H1 (cell line): ENCODE measurements at regions not wholly inside any gene's neighbourhood (a gene's known extent, or its start where the extent isn't known, plus 50 kb on each side); places are given as distances from the start of the nearest gene placed in this dataset.

Source experiments
- CTCF ChIA-PET: fragments of 300-600 bp; sonication (Branson Sonifier 250); formaldehyde crosslinking; loops from one replicate; lab custom pipeline; 2021; ENCODE audit not compliant: partially characterized antibody; lab: Charles Lee
- POLR2A ChIA-PET: fragments of 300-600 bp; sonication (Branson Sonifier 250); formaldehyde crosslinking; loops from one replicate; lab custom pipeline; 2021; ENCODE audit warnings: inconsistent platforms; ENCODE audit not compliant: partially characterized antibody; lab: Charles Lee
- DNase-seq, 2 experiments: peaks; one replicate each; pipeline versions ENCODE4 v3.0.0 to v3.0.0-alpha.2; 2010 to 2022; ENCODE audit warnings: low spot score in 2 of 2, low read depth in 1 of 2, mixed read lengths in 1 of 2
- FAIRE-seq: peaks from 2 replicates; lab custom pipeline; 2011; peaks lifted over from hg19 to GRCh38; lab: Jason Lieb, UNC
- H2AFZ ChIP-seq: 2 replicates; pipeline ENCODE4 v1.8.1; 2012; ENCODE audit warnings: low read length, inconsistent platforms
- H2AK5ac ChIP-seq: 2 replicates; pipeline ENCODE4 v1.6.1; 2013; ENCODE audit warnings: low read depth, low read length
- H2BK120ac ChIP-seq: replicated peaks from 2 replicates; pipeline ENCODE3; 2013; ENCODE audit warnings: low read depth, low read length, inconsistent platforms
- H2BK12ac ChIP-seq: 2 replicates; pipeline ENCODE4 v1.6.1; 2013; ENCODE audit warnings: low read depth, low read length
- H2BK15ac ChIP-seq: 2 replicates; pipeline ENCODE4 v1.6.1; 2013; ENCODE audit warnings: low read length
- H2BK20ac ChIP-seq: 2 replicates; pipeline ENCODE4 v1.6.1; 2013; ENCODE audit warnings: low read length
- H2BK5ac ChIP-seq: 2 replicates; pipeline ENCODE4 v1.6.1; 2013; ENCODE audit warnings: low read depth, low read length
- H3K14ac ChIP-seq: 2 replicates; pipeline ENCODE4 v1.6.1; 2013; ENCODE audit warnings: inconsistent platforms; ENCODE audit not compliant: insufficient read length
- H3K18ac ChIP-seq: 2 replicates; pipeline ENCODE4 v1.6.1; 2013; ENCODE audit warnings: low read length; ENCODE audit errors: extremely low read depth
- H3K23ac ChIP-seq: 2 replicates; pipeline ENCODE4 v1.6.1; 2013; ENCODE audit warnings: inconsistent platforms; ENCODE audit not compliant: insufficient read length
- H3K23me2 ChIP-seq: 2 replicates; pipeline ENCODE4 v1.6.1; 2013; ENCODE audit warnings: low read depth, low read length
- H3K27ac ChIP-seq: 2 replicates; pipeline ENCODE4 v1.6.1; 2011; ENCODE audit warnings: low read depth, low read length, inconsistent platforms
- H3K27me3 ChIP-seq, 4 experiments: replicated peaks in 1 of 4; 1 replicate in 1 of 4; 2 replicates in 3 of 4; pipeline versions ENCODE4 v1.6.1 to v1.8.1; 2011 to 2013; ENCODE audit warnings: low read length in 3 of 4, mild to moderate bottlenecking in 3 of 4, inconsistent platforms in 2 of 4, mixed read lengths in 2 of 4, moderate library complexity in 1 of 4; ENCODE audit not compliant: control insufficient read depth in 3 of 4, insufficient read depth in 3 of 4; ENCODE audit errors: extremely low read depth in 1 of 4
- H3K36me3 ChIP-seq, 4 experiments: 2 replicates each; pipeline versions ENCODE4 v1.6.1 to v1.8.1; 2011 to 2013; ENCODE audit warnings: mild to moderate bottlenecking in 4 of 4, low read length in 3 of 4, moderate library complexity in 2 of 4, control low read depth in 1 of 4, inconsistent platforms in 1 of 4; ENCODE audit not compliant: insufficient read depth in 4 of 4, control insufficient read depth in 2 of 4
- H3K4ac ChIP-seq: replicated peaks from 2 replicates; pipeline ENCODE3; 2013; ENCODE audit warnings: low read length, low read depth, mixed read lengths, inconsistent platforms; ENCODE audit not compliant: insufficient read length
- H3K4me1 ChIP-seq, 4 experiments: replicated peaks in 1 of 4; 1 replicate in 1 of 4; 2 replicates in 3 of 4; pipeline versions ENCODE4 v1.6.1 to v1.8.1; 2011 to 2013; ENCODE audit warnings: low read length in 3 of 4, inconsistent platforms in 2 of 4, mixed read lengths in 1 of 4; ENCODE audit not compliant: insufficient read depth in 4 of 4, control insufficient read depth in 3 of 4
- H3K4me2 ChIP-seq, 2 experiments: 2 replicates each; pipeline versions ENCODE4 v1.6.1 to v1.8.1; 2011 to 2013; ENCODE audit warnings: low read depth in 2 of 2, low read length in 2 of 2, control low read depth in 1 of 2, inconsistent platforms in 1 of 2, mild to moderate bottlenecking in 1 of 2; ENCODE audit not compliant: insufficient read depth in 1 of 2
- H3K4me3 ChIP-seq, 4 experiments: fragments of 200-600, 300-600 bp in 1 of 4; sonication (generic), shearing (Covaris generic), sonication (Bioruptor Twin) in 1 of 4; 2 replicates each; pipeline versions ENCODE4 v1.5.1 to v1.8.1; 2011 to 2016; ENCODE audit warnings: low read length in 4 of 4, low read depth in 3 of 4, control low read depth in 2 of 4, inconsistent platforms in 2 of 4, mild to moderate bottlenecking in 2 of 4, mixed read lengths in 1 of 4, moderate library complexity in 1 of 4; ENCODE audit not compliant: insufficient read depth in 2 of 4; ENCODE audit errors: extremely low read depth in 1 of 4
- H3K56ac ChIP-seq: replicated peaks from 2 replicates; pipeline ENCODE3; 2013; ENCODE audit warnings: low read depth, mild to moderate bottlenecking, mixed read lengths, low read length, inconsistent platforms; ENCODE audit not compliant: insufficient read length
- H3K79me1 ChIP-seq: 2 replicates; pipeline ENCODE4 v1.6.1; 2013; ENCODE audit warnings: low read depth, low read length, control low read depth
- H3K79me2 ChIP-seq, 2 experiments: 2 replicates each; pipeline versions ENCODE4 v1.6.1 to v1.8.1; 2012 to 2013; ENCODE audit warnings: low read length in 2 of 2, mild to moderate bottlenecking in 2 of 2, inconsistent platforms in 1 of 2; ENCODE audit not compliant: insufficient read depth in 2 of 2, control insufficient read depth in 1 of 2
- H3K9ac ChIP-seq, 4 experiments: replicated peaks in 1 of 4; 1 replicate in 1 of 4; 2 replicates in 3 of 4; pipeline versions ENCODE4 v1.6.1 to v1.8.1; 2011 to 2013; ENCODE audit warnings: low read depth in 3 of 4, low read length in 3 of 4, control low read depth in 2 of 4, mild to moderate bottlenecking in 2 of 4, moderate library complexity in 2 of 4, inconsistent platforms in 1 of 4; ENCODE audit errors: extremely low read depth in 1 of 4
- H3K9me3 ChIP-seq, 2 experiments: 2 replicates each; pipeline versions ENCODE4 v1.6.1 to v1.8.1; 2012 to 2013; ENCODE audit warnings: mild to moderate bottlenecking in 2 of 2, moderate library complexity in 2 of 2, control low read depth in 1 of 2, inconsistent platforms in 1 of 2, low read depth in 1 of 2, low read length in 1 of 2, mixed read lengths in 1 of 2; ENCODE audit not compliant: insufficient read depth in 2 of 2
- H4K20me1 ChIP-seq, 2 experiments: replicated peaks in 1 of 2; 2 replicates each; pipeline versions ENCODE3 to v1.8.1; 2011 to 2013; ENCODE audit warnings: inconsistent platforms in 2 of 2, low read length in 2 of 2, mild to moderate bottlenecking in 1 of 2; ENCODE audit not compliant: insufficient read depth in 2 of 2, control insufficient read depth in 1 of 2
- H4K5ac ChIP-seq: 2 replicates; pipeline ENCODE4 v1.6.1; 2013; ENCODE audit warnings: low read length, low read depth, mixed read lengths, inconsistent platforms; ENCODE audit not compliant: insufficient read length
- H4K8ac ChIP-seq: 2 replicates; pipeline ENCODE4 v1.8.0; 2013; ENCODE audit warnings: mild to moderate bottlenecking, moderate library complexity, low read length, inconsistent platforms; ENCODE audit not compliant: insufficient read depth; ENCODE audit errors: extremely low read depth
- H4K91ac ChIP-seq: replicated peaks from 2 replicates; pipeline ENCODE3; 2013; ENCODE audit warnings: low read length, mixed read lengths, inconsistent platforms; ENCODE audit not compliant: insufficient read length
- WGBS, 2 experiments: shearing (Covaris generic) in 1 of 2; methylation state at CpG; one replicate each; pipeline versions ENCODE4 v1.1.6 to v1.1.7; 2013 to 2015; ENCODE audit warnings: low lambda C conversion rate in 2 of 2, mixed read lengths in 2 of 2, inconsistent platforms in 1 of 2, low coverage in 1 of 2, missing lambda C conversion rate in 1 of 2; ENCODE audit not compliant: insufficient replicate concordance in 2 of 2, insufficient coverage in 1 of 2, insufficient read length in 1 of 2; ENCODE audit errors: extremely low coverage in 1 of 2, missing lambda C conversion rate in 1 of 2; 5-methylcytosine and 5-hydroxymethylcytosine counted together

DNA sequence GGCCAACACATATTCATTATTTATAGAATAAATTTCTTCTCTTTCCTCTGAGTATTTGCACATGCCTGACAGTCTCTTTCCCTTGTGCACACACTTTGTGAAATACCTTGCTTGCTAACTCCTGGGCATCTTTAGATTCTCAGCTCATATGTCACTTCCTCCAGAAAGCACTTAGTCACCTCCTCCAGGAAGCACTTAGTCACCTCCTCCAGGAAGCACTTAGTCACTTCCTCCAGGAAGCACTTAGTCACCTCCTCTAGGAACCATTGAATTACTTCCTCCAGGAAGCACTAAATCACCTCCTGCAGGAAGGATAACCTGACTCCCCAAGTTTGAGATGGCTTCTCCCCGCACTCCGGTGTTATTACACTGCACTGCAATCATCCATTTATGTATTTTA is 462.5 kb upstream of the EEF2KMT start:
- ChIA-PET CTCF (interaction anchor here (1.2 to 2.3 kb wide), 3 partner anchors 9 to 58 kb away, joined by 3 to 11 read pairs (median 7); no protein-coding TSS in a partner anchor), POLR2A (no interaction called here)
- Histone ChIP-seq H3K27me3 (no peaks in the 10 kb centered on the region), H3K14ac (no peak overlapping the region), H3K4ac (no peak overlapping the region), H3K4me1 (no peaks in the 10 kb centered on the region), H3K9ac (no peak overlapping the region), H2BK20ac (no peak overlapping the region), H3K27ac (no peak overlapping the region), H3K79me1 (no peaks in the 10 kb centered on the region), H2BK5ac (no peak overlapping the region), H2AFZ (no peak overlapping the region), H2BK120ac (no peak overlapping the region), H3K4me3 (no peak overlapping the region), H3K9me3 (0 out of 4 replicates have a peak, but pooled peaks cover 0 to 2% of the 10 kb centered on the region in 2 experiments), H4K5ac (no peak overlapping the region), H3K4me2 (no peak overlapping the region), H2BK15ac (no peak overlapping the region), H3K79me2 (no peaks in the 10 kb centered on the region), H3K23ac (no peak overlapping the region), H3K18ac (no peak overlapping the region; the same call in 1 of the 2 replicates), H4K91ac (no peak overlapping the region), H4K20me1 (peaks cover 0 to 3% of the 10 kb centered on the region in 2 experiments), H3K36me3 (no peaks in the 10 kb centered on the region; a peak in 1 of 8 replicates), H3K23me2 (no peaks in the 10 kb centered on the region), H4K8ac (no peak overlapping the region), H2AK5ac (no peak overlapping the region), H3K56ac (no peak overlapping the region), H2BK12ac (no peak overlapping the region)
- FAIRE-seq = no peak
- WGBS, 2 experiments = 69% methylated on average over 2 of the region's 2 CpGs; no CpG with 5 or more reads in 1 of the 2 experiments
- no peak for DNase-seq
